ENCODE measurements at regions not wholly inside any gene's neighbourhood (a gene's known extent, or its start where the extent isn't known, plus 50 kb on each side); places are given as distances from the start of the nearest gene placed in this dataset.
A peak's percentile ranks its signal among the peaks of the same experiment; 100 is the strongest.

- 90 to 98% (median 97%) methylated on average over 5 of the region's 5 CpGs for WGBS, 5 donors
- no peaks in the 10 kb centered on the region for H3K27me3 ChIP-seq (replicated peaks in 1 of 7)
- TF ChIP-seq POLR2A (IDR thresholded peaks at IDR 0.05) (no peak), POLR2AphosphoS5 (IDR thresholded peaks at IDR 0.05) (no peak), CTCF (IDR thresholded peaks at IDR 0.05 in 8 of 11, conservative IDR thresholded peaks at IDR 0.05 in 3 of 11) (no peak)
- H3K36me3 ChIP-seq, result no peaks in the 10 kb centered on the region
- H3K9me3 ChIP-seq, result peaks cover 0 to 24% (median 16%) of the 10 kb centered on the region in 8 donors
- no peak overlapping the region for H3K4me3 ChIP-seq
- H3K4me1 ChIP-seq, result peaks cover 0 to 17% (median 12%) of the 10 kb centered on the region in 6 donors
- intact Hi-C loops (cut with DNase I; ENCODE audit: low total_unique reads), result no loop called here
- DNase-seq, result no peak
- no peak overlapping the region for H3K27ac ChIP-seq
These were observed 256.6 kb upstream of the KLF6 start for GRCh38 chr10:4041635-4042034.

GRCh38 chr10:4038000-4038399, 253.0 kb upstream of the KLF6 start:
- no peak overlapping the region for H3K27ac ChIP-seq
- H3K4me3 ChIP-seq, result no peak overlapping the region
- peaks cover 0 to 24% (median 16%) of the 10 kb centered on the region in 8 donors for H3K9me3 ChIP-seq
- DNase-seq, result no peak
- intact Hi-C loops (cut with DNase I; ENCODE audit: low total_unique reads), result no loop called here
- H3K4me1 ChIP-seq, result peaks cover 0 to 27% (median 14%) of the 10 kb centered on the region in 6 donors
- TF ChIP-seq POLR2AphosphoS5 (IDR thresholded peaks at IDR 0.05) (no peak), POLR2A (IDR thresholded peaks at IDR 0.05) (no peak), CTCF (IDR thresholded peaks at IDR 0.05 in 8 of 11, conservative IDR thresholded peaks at IDR 0.05 in 3 of 11) (no peak)
- no peaks in the 10 kb centered on the region for H3K36me3 ChIP-seq
- no peaks in the 10 kb centered on the region for H3K27me3 ChIP-seq (replicated peaks in 1 of 7)
- 86 to 99% (median 96%) methylated on average over 4 of the region's 4 CpGs for WGBS, 5 donors

- Histone ChIP-seq H3K4me3 (no peak overlapping the region), H3K27ac (peak overlapping the region in 7 of 8 donors; percentile 23 to 74 (median 68)), H3K4me1 (peaks cover 0 to 27% (median 14%) of the 10 kb centered on the region in 6 donors), H3K9me3 (peaks cover 0 to under 1% (median 0%) of the 10 kb centered on the region in 8 donors), H3K36me3 (no peaks in the 10 kb centered on the region), H3K27me3 (replicated peaks in 1 of 7) (no peaks in the 10 kb centered on the region)
- 61 to 76% (median 65%) methylated on average over 3 of the region's 3 CpGs for WGBS, 5 donors
- TF ChIP-seq CTCF (IDR thresholded peaks at IDR 0.05 in 8 of 11, conservative IDR thresholded peaks at IDR 0.05 in 3 of 11) (no peak), POLR2AphosphoS5 (IDR thresholded peaks at IDR 0.05) (no peak), POLR2A (IDR thresholded peaks at IDR 0.05) (no peak)
- intact Hi-C loops (cut with DNase I; ENCODE audit: low total_unique reads), result no loop called here
- no peak for DNase-seq
These were observed 250.6 kb upstream of the KLF6 start for GRCh38 chr10:4035599-4035945.

- Histone ChIP-seq H3K27me3 (replicated peaks in 1 of 7) (no peaks in the 10 kb centered on the region), H3K9me3 (no peaks in the 10 kb centered on the region), H3K4me3 (peak overlapping the region in 4 of 8 donors; percentile 4 to 52 (median 13)), H3K27ac (peak overlapping the region; percentile 13 to 74 (median 68)), H3K36me3 (no peaks in the 10 kb centered on the region), H3K4me1 (peaks cover 0 to 27% (median 14%) of the 10 kb centered on the region in 6 donors)
- intact Hi-C loops (cut with DNase I; ENCODE audit: low total_unique reads), result no loop called here
- no peak for DNase-seq
- TF ChIP-seq POLR2AphosphoS5 (IDR thresholded peaks at IDR 0.05) (no peak), POLR2A (IDR thresholded peaks at IDR 0.05) (no peak), CTCF (IDR thresholded peaks at IDR 0.05 in 8 of 11, conservative IDR thresholded peaks at IDR 0.05 in 3 of 11) (no peak)
- 20 to 32% (median 28%) methylated on average over 15 of the region's 15 CpGs for WGBS, 5 donors
These were observed 250.0 kb upstream of the KLF6 start for GRCh38 chr10:4034907-4035598.
